IPS-18a (cell line): ENCODE measurements at regions not wholly inside any gene's neighbourhood (a gene's known extent, or its start where the extent isn't known, plus 50 kb on each side); places are given as distances from the start of the nearest gene placed in this dataset.

Experiments used
- H3K27ac ChIP-seq: one replicate; pipeline ENCODE4 v1.5.1; 2013; ENCODE audit warnings: low read length
- H3K27me3 ChIP-seq: one replicate; pipeline ENCODE4 v1.6.1; 2013; ENCODE audit warnings: mild to moderate bottlenecking, low read length; ENCODE audit not compliant: control insufficient read depth, insufficient read depth
- H3K36me3 ChIP-seq: one replicate; pipeline ENCODE4 v1.6.1; 2013; ENCODE audit warnings: low read depth, low read length; ENCODE audit not compliant: control insufficient read depth
- H3K4me1 ChIP-seq: one replicate; pipeline ENCODE4 v1.6.1; 2013; ENCODE audit warnings: low read depth, low read length; ENCODE audit not compliant: control insufficient read depth
- H3K4me3 ChIP-seq: one replicate; pipeline ENCODE4 v1.5.1; 2013; ENCODE audit warnings: low read length
- H3K9ac ChIP-seq: one replicate; pipeline ENCODE4 v1.6.1; 2013; ENCODE audit warnings: mild to moderate bottlenecking, low read length, moderate library complexity
- H3K9me3 ChIP-seq: one replicate; pipeline ENCODE4 v1.6.1; 2013; ENCODE audit warnings: low read depth, low read length; ENCODE audit not compliant: control insufficient read depth

DNA sequence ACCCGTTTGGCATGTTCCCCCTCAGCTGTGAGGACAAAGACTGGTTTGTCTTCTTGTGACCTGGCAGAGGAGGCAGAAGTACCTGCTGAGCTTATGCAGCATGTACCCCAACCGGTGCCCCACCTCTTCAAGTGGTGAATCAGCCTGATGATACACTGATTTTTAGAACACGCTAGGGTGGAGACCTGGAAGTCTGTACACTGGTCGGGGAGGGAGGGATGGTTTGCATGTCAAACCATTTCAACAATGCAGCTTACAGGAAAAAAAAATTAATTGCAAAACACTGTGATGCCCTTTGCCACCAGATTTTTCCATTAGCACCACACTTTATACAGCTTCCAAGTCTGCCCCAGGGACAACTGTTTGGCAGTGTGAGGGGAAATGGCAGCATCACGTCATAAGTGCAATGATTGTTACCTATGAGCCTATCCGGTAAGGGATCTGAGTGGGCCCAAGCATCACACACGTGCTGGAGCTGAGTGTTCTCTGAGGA is 155.1 kb upstream of the DMRT1 start:
- Histone ChIP-seq H3K9me3 (no peaks in the 10 kb centered on the region), H3K27me3 (no peaks in the 10 kb centered on the region), H3K4me1 (peaks cover 31% of the 10 kb centered on the region), H3K4me3 (no peak overlapping the region), H3K9ac (no peak overlapping the region), H3K36me3 (no peaks in the 10 kb centered on the region), H3K27ac (no peak overlapping the region)

DNA sequence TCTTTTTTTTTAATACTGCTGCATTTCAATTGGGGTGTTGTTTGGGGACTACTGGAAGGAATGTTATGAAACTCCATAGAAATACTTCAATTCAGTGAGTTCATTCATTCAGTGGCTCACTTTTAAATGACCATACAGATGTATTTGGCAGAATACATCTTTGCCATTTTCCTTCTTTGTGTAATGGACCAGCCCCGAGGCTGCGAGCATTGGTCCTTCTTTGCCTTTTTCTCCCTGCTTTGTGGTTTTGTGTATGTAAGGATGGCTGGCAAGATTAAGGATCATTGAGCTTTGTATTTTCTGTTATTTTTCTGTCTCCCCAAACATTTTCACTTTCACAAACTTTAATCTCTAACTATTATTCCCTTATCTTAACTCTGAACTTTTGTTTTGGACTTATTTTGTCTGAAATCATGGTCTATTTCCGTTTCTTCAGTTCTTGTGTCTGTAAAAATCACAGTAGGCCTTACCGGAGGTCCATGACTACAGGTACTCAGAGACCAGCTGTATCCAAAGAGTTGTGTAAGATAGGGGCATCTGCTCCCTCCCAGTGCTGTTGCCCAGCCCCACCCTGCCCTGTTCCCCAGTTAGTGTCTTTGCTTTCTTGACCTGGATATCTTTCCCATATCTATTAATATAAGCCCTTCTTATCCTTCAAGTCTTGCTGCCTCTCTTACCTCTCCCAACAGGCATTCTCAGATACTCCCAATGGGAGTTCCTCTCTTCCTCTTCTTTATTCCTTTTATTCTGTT is 154.3 kb upstream of the DMRT1 start:
- Histone ChIP-seq H3K4me3 (no peak overlapping the region), H3K27me3 (no peaks in the 10 kb centered on the region), H3K4me1 (peaks cover 31% of the 10 kb centered on the region), H3K9me3 (no peaks in the 10 kb centered on the region), H3K27ac (no peak overlapping the region), H3K9ac (no peak overlapping the region), H3K36me3 (no peaks in the 10 kb centered on the region)

DNA sequence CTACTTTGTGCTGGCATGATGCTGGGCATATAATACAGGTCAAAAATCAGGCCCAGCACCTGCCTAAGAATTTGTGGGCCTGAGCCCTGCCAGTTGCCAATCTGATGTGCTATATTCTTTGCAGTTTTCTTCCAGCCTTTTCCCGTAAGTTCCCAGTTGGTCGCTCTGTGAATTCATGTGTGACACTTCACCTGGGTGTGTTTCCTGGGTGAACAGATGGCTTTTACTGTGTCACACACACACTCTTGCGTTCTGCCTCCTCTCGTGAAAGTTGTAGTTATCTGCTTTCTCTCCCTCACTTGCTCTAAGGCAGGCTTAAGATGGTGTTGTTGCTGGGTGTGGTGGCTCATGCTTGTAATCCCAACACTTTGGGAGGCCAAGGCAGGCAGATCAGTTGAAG is 153.5 kb upstream of the DMRT1 start:
- H3K27ac ChIP-seq, result no peak overlapping the region
- H3K9me3 ChIP-seq, result no peaks in the 10 kb centered on the region
- no peak overlapping the region for H3K9ac ChIP-seq
- H3K36me3 ChIP-seq, result no peaks in the 10 kb centered on the region
- H3K4me1 ChIP-seq, result peaks cover 26% of the 10 kb centered on the region
- no peaks in the 10 kb centered on the region for H3K27me3 ChIP-seq
- H3K4me3 ChIP-seq, result no peak overlapping the region

DNA sequence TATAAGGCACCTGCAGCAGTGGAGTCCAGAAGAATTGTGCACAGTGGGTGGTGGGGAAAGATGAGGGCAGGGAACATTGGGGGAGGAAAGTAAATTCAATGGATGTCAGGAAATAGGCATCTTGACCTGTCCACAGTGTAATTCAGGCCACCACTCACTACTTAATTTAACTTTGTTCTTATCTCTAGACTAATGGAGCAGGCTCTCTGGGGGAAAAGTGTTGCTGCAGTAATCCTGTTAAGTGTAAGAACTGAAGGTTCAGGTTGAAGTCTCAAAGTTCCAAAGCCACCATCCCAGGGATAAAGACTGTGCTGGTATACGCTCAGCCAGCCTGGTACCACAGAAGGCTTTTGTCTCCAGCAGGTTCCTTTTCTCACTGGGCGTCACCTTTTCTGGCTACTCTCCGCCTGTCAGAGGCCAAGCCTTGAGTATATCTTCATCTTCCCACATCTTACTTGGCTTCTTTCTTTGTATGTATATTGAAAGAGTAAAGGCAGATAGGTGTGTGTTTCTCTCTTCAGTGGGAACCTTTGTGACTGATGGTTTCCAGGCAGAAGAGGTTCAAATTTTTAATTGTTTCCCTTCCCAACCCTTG is 150.9 kb upstream of the DMRT1 start:
- H3K4me1 ChIP-seq, result peaks cover 12% of the 10 kb centered on the region
- no peaks in the 10 kb centered on the region for H3K36me3 ChIP-seq
- no peak overlapping the region for H3K9ac ChIP-seq
- no peak overlapping the region for H3K27ac ChIP-seq
- no peaks in the 10 kb centered on the region for H3K27me3 ChIP-seq
- H3K4me3 ChIP-seq, result no peak overlapping the region
- no peaks in the 10 kb centered on the region for H3K9me3 ChIP-seq

DNA sequence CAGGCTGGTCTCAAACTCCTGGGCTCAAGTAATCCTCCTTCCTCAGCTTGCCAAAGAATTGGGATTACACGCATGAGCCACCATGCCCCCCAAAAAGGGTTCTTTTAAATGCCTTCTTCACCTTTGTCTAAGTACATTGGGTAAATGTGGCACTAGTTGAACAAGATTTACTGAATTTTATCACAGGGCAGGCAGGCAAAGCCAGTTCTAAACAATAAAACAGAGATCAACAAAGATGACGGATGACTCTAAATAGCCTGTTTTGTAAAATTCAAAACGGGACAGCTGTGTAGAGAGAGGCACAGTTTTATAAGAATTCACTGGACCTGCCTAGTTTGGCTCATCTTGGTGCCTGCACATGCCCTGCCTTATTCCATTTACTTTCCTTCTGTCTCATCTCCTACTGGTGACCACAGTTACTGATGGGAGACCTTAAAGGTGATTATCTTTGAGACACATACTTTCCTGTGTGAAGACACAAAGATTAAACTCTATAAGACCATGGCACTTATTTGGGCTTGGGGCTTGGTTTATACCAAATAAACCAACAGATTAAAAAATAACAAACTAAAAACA is 149.6 kb upstream of the DMRT1 start:
- Histone ChIP-seq H3K27me3 (no peaks in the 10 kb centered on the region), H3K9ac (no peak overlapping the region), H3K4me3 (no peak overlapping the region), H3K9me3 (no peaks in the 10 kb centered on the region), H3K4me1 (peaks cover 12% of the 10 kb centered on the region), H3K36me3 (no peaks in the 10 kb centered on the region), H3K27ac (no peak overlapping the region)

DNA sequence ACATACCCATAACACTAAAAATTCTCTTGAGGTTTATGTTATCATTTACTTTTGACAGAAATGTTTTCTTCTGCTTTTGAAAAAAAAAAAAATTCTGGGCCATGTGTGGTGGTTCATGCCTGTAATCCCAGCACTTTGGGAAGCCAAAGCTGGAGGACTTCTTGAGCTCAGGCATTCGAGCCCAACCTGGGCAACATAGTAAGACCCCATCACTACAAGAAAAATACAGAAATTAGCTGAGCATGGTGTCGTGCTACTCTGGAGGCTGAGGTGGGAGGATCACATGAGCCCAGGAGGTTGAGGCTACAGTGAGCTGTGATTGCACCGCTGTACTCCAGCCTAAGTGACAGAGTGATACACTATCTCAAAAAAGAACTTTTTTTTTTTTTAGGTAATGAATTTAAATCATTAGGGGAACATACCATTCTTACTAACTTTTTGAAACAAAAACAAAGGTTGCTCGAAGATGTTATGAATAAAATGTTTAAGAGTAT is 148.8 kb upstream of the DMRT1 start:
- Histone ChIP-seq H3K36me3 (no peaks in the 10 kb centered on the region), H3K27ac (no peak overlapping the region), H3K4me1 (peaks cover 12% of the 10 kb centered on the region), H3K27me3 (no peaks in the 10 kb centered on the region), H3K9me3 (no peaks in the 10 kb centered on the region), H3K4me3 (no peak overlapping the region), H3K9ac (no peak overlapping the region)

DNA sequence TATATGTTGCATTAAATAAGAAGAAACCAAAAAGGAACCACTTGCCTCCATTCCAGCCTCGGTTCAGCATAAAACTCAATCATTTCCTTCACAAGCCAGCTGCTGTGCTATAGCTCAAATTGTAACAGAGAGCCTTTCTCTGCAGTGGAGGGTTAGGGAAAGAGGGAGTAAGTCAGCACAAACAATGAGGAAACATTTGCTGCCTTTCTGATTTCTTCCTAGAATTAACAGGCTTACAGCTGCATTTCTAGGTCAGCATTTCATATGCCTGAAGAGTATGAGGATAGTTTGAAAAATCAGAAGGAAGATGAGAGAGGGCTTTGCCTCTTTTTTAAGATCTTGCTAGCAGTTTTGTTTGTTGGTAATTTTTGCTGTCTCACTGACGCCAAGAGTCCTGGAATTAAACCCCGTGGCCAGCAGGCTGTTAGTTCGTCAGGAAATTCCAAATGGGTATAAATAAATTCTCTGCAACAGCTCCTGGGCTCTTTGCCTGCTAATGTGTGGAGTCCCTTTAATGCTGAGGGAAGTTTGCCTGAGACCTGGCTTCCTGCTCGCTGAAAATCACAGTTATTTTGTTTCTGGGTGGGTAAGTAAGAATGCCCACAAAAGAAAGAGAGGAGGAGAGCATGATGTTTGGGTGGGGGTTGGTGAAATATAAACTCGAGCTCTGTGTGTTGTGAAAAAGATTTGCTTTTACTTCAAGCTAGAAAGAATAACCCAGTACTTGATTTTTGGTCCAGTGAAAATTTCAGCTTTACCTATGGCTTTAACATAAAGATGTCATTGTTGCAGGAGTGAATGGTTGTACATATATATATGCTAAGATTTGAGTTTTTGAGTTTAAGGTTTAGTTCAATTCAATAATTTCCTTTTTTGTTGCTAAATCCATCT is 148.1 kb upstream of the DMRT1 start:
- Histone ChIP-seq H3K9ac (no peak overlapping the region), H3K4me3 (no peak overlapping the region), H3K27me3 (no peaks in the 10 kb centered on the region), H3K4me1 (peaks cover 13% of the 10 kb centered on the region), H3K9me3 (no peaks in the 10 kb centered on the region), H3K36me3 (no peaks in the 10 kb centered on the region), H3K27ac (no peak overlapping the region)

DNA sequence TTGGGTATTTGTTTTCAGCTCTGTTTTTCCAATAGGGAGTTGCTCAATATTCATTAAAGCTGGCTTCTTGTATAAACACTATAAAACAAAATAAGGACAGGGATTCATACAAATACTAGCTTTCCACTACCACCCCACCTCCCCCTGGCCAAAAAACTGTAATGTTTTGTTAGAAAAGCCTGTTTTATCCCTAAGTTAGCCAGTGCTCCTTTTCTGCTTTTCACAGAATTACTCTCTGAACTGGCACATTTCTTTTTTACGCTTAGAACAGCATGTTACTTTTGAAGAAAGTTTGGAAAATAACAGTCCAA is 147.4 kb upstream of the DMRT1 start:
- Histone ChIP-seq H3K27me3 (no peaks in the 10 kb centered on the region), H3K4me3 (no peak overlapping the region), H3K27ac (no peak overlapping the region), H3K4me1 (peaks cover 19% of the 10 kb centered on the region), H3K9me3 (no peaks in the 10 kb centered on the region), H3K9ac (no peak overlapping the region), H3K36me3 (no peaks in the 10 kb centered on the region)

DNA sequence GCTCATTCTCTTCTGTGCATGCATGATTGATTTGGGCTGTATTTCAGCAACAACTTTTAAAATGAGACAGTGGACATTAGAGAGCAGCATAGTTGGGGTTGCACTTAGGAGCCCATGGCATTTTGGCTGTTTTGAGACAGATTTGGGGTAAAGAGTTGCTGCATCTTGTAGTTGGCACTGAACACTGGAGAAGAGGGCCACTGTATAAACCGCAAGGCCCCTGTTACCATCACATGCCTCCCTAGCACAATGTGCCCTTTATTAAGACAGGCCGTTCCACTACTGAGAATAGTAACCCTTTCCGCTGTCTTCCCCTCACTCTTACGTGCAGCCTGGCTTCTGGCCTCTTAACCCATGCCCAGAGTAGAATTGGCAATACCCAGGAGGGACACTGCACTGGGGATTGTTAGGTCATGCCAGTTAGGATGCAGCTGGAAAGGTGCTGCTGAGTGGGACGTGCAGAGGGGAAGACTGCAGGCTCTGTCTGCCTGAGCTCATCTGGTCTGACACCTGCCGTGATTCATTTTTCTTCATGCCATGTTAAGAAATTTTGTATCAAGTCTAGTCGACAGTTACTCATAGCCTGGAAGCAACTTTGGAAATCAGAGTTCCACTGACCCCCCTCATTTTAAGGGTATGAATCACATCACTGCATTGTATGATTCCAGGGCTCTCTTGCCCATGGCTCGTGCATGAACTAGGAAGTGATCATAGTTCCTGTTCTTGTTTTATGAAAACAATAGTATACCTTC is 146.9 kb upstream of the DMRT1 start:
- H3K4me1 ChIP-seq, result peaks cover 20% of the 10 kb centered on the region
- no peak overlapping the region for H3K27ac ChIP-seq
- no peaks in the 10 kb centered on the region for H3K27me3 ChIP-seq
- no peaks in the 10 kb centered on the region for H3K36me3 ChIP-seq
- no peak overlapping the region for H3K4me3 ChIP-seq
- H3K9me3 ChIP-seq, result no peaks in the 10 kb centered on the region
- no peak overlapping the region for H3K9ac ChIP-seq

DNA sequence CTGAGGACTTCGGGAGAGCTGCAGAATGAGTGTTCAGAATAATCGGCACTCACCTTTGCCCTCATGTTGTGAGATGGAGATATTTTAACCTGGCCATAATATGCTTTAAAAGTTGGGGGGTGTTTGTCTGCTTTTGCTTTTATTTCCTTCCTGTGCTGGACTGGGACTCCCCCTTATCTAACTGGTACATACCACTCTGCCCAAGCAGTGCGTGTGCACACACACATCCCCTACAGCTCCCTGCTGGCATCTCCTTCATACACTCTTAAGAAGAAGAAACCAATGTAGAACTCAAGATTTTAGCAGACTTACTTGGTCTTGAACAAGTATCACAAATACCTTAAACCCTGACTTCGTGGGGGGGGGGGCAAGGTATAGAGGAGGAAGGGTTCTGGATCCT is 146.2 kb upstream of the DMRT1 start:
- Histone ChIP-seq H3K27ac (no peak overlapping the region), H3K4me1 (peaks cover 21% of the 10 kb centered on the region), H3K36me3 (no peaks in the 10 kb centered on the region), H3K27me3 (no peaks in the 10 kb centered on the region), H3K9me3 (no peaks in the 10 kb centered on the region), H3K9ac (no peak overlapping the region), H3K4me3 (no peak overlapping the region)
